ENCODE measurements at regions not wholly inside any gene's neighbourhood (a gene's known extent, or its start where the extent isn't known, plus 50 kb on each side); places are given as distances from the start of the nearest gene placed in this dataset.

DNA sequence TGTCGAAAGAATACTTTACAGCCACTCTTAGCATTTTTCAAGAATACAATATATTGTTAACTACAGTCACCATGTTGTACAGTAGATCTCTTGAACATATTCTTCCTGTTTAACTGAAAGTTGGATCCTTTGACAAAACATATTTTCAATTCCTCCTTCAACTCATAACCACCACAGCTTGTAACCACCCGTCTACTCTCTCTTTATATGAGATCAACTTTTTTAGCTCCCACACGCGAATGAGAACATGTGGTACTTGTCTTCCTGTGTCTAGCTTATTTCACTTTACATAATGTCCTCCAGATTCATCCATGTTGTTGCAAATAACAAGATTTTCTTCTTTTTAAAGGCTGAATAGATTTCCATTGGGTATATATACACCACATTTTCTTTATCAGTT, 338.3 kb upstream of the IGFBP7 start:
- no peak for TF ChIP-seq POLR2AphosphoS5 (IDR thresholded peaks at IDR 0.05)
- TF ChIP-seq, protein P1, sequence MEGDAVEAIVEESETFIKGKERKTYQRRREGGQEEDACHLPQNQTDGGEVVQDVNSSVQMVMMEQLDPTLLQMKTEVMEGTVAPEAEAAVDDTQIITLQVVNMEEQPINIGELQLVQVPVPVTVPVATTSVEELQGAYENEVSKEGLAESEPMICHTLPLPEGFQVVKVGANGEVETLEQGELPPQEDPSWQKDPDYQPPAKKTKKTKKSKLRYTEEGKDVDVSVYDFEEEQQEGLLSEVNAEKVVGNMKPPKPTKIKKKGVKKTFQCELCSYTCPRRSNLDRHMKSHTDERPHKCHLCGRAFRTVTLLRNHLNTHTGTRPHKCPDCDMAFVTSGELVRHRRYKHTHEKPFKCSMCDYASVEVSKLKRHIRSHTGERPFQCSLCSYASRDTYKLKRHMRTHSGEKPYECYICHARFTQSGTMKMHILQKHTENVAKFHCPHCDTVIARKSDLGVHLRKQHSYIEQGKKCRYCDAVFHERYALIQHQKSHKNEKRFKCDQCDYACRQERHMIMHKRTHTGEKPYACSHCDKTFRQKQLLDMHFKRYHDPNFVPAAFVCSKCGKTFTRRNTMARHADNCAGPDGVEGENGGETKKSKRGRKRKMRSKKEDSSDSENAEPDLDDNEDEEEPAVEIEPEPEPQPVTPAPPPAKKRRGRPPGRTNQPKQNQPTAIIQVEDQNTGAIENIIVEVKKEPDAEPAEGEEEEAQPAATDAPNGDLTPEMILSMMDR (IDR thresholded peaks at IDR 0.05 in 8 of 11, conservative IDR thresholded peaks at IDR 0.05 in 3 of 11) = no peak

Measured in spleen (tissue), 7 donors.